ENCODE measurements at regions not wholly inside any gene's neighbourhood (a gene's known extent, or its start where the extent isn't known, plus 50 kb on each side); places are given as distances from the start of the nearest gene placed in this dataset.

- ATAC-seq, result no peak
- H3K27ac ChIP-seq, result no peak overlapping the region
- WGBS, 3 donors, result 41 to 53% (median 49%) methylated on average over 3 of the region's 3 CpGs
Measured at GRCh38 chr18:25710981-25711380, 359.0 kb upstream of the ZNF521 start.

GRCh38 chr18:25705650-25706049, 353.7 kb upstream of the ZNF521 start:
- Histone ChIP-seq H3K4me3 (no peak overlapping the region), H3K27ac (no peak overlapping the region), H3K9me3 (no peaks in the 10 kb centered on the region), H3K36me3 (ENCODE audit: insufficient read depth in 1 of 2, low read depth in 1 of 2) (no peaks in the 10 kb centered on the region), H3K27me3 (ENCODE audit: insufficient read depth in 3 of 3, low read length in 2 of 3) (no peaks in the 10 kb centered on the region), H3K4me1 (no peaks in the 10 kb centered on the region)
- DNase-seq (no peak), ATAC-seq (no peak)
- WGBS, 3 donors, result 89 to 97% (median 96%) methylated on average over 2 of the region's 2 CpGs
- TF ChIP-seq, protein P1, sequence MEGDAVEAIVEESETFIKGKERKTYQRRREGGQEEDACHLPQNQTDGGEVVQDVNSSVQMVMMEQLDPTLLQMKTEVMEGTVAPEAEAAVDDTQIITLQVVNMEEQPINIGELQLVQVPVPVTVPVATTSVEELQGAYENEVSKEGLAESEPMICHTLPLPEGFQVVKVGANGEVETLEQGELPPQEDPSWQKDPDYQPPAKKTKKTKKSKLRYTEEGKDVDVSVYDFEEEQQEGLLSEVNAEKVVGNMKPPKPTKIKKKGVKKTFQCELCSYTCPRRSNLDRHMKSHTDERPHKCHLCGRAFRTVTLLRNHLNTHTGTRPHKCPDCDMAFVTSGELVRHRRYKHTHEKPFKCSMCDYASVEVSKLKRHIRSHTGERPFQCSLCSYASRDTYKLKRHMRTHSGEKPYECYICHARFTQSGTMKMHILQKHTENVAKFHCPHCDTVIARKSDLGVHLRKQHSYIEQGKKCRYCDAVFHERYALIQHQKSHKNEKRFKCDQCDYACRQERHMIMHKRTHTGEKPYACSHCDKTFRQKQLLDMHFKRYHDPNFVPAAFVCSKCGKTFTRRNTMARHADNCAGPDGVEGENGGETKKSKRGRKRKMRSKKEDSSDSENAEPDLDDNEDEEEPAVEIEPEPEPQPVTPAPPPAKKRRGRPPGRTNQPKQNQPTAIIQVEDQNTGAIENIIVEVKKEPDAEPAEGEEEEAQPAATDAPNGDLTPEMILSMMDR (IDR thresholded peaks at IDR 0.05), result no peak
- intact Hi-C loops (cut with DNase I), result no loop called here

More at GRCh38 chr18:25710981-25711380, 359.0 kb upstream of the ZNF521 start:
- Histone ChIP-seq H3K9me3 (peaks cover 9% of the 10 kb centered on the region), H3K4me3 (no peak overlapping the region), H3K4me1 (no peaks in the 10 kb centered on the region), H3K27me3 (ENCODE audit: insufficient read depth in 3 of 3, low read length in 2 of 3) (peaks cover 0 to 2% (median 0%) of the 10 kb centered on the region in 3 donors), H3K36me3 (ENCODE audit: insufficient read depth in 1 of 2, low read depth in 1 of 2) (no peaks in the 10 kb centered on the region)
- DNase-seq, result no peak
- TF ChIP-seq, protein P1 (IDR thresholded peaks at IDR 0.05), result no peak
- intact Hi-C loops (cut with DNase I), result no loop called here

GRCh38 chr18:25704494-25704893, 352.5 kb upstream of the ZNF521 start:
- ATAC-seq (no peak), DNase-seq (no peak)
- Histone ChIP-seq H3K27ac (no peak overlapping the region), H3K36me3 (ENCODE audit: insufficient read depth in 1 of 2, low read depth in 1 of 2) (no peaks in the 10 kb centered on the region), H3K9me3 (no peaks in the 10 kb centered on the region), H3K4me1 (no peaks in the 10 kb centered on the region), H3K27me3 (ENCODE audit: insufficient read depth in 3 of 3, low read length in 2 of 3) (no peaks in the 10 kb centered on the region), H3K4me3 (no peak overlapping the region)
- TF ChIP-seq, protein P1 (IDR thresholded peaks at IDR 0.05), result no peak
- intact Hi-C loops (cut with DNase I), result no loop called here
- WGBS, 3 donors, result 56 to 65% (median 58%) methylated on average over 10 of the region's 10 CpGs

- H3K4me1 ChIP-seq, result no peaks in the 10 kb centered on the region
- no peaks in the 10 kb centered on the region for H3K36me3 ChIP-seq (ENCODE audit: insufficient read depth in 1 of 2, low read depth in 1 of 2)
- TF ChIP-seq, protein P1 (IDR thresholded peaks at IDR 0.05), result no peak
- DNase-seq, result no peak
- no peaks in the 10 kb centered on the region for H3K27me3 ChIP-seq (ENCODE audit: insufficient read depth in 3 of 3, low read length in 2 of 3)
- WGBS, 3 donors, result 62 to 69% (median 65%) methylated on average over 6 of the region's 6 CpGs
- H3K27ac ChIP-seq, result no peak overlapping the region
- ATAC-seq, result no peak
- intact Hi-C loops (cut with DNase I), result no loop called here
- H3K4me3 ChIP-seq, result no peak overlapping the region
- H3K9me3 ChIP-seq, result no peaks in the 10 kb centered on the region
Measured at GRCh38 chr18:25704071-25704470, 352.1 kb upstream of the ZNF521 start.

- TF ChIP-seq, protein P1 (IDR thresholded peaks at IDR 0.05), result no peak
- WGBS, 3 donors, result 88 to 90% (median 89%) methylated on average over 5 of the region's 5 CpGs
- intact Hi-C loops (cut with DNase I), result no loop called here
Measured at GRCh38 chr18:25701821-25702220, 349.9 kb upstream of the ZNF521 start.

More at GRCh38 chr18:25701821-25702220, 349.9 kb upstream of the ZNF521 start:
- Histone ChIP-seq H3K4me3 (no peak overlapping the region), H3K9me3 (no peaks in the 10 kb centered on the region), H3K4me1 (no peaks in the 10 kb centered on the region), H3K36me3 (ENCODE audit: insufficient read depth in 1 of 2, low read depth in 1 of 2) (no peaks in the 10 kb centered on the region), H3K27me3 (ENCODE audit: insufficient read depth in 3 of 3, low read length in 2 of 3) (no peaks in the 10 kb centered on the region), H3K27ac (no peak overlapping the region)
- no peak for ATAC-seq
- no peak for DNase-seq
